ENCODE measurements at regions not wholly inside any gene's neighbourhood (a gene's known extent, or its start where the extent isn't known, plus 50 kb on each side); places are given as distances from the start of the nearest gene placed in this dataset.

- H3K27me3 ChIP-seq (replicated peaks; ENCODE audit: control insufficient read depth, insufficient read depth, low read length) = no peaks in the 10 kb centered on the region
- TF ChIP-seq, protein P1, sequence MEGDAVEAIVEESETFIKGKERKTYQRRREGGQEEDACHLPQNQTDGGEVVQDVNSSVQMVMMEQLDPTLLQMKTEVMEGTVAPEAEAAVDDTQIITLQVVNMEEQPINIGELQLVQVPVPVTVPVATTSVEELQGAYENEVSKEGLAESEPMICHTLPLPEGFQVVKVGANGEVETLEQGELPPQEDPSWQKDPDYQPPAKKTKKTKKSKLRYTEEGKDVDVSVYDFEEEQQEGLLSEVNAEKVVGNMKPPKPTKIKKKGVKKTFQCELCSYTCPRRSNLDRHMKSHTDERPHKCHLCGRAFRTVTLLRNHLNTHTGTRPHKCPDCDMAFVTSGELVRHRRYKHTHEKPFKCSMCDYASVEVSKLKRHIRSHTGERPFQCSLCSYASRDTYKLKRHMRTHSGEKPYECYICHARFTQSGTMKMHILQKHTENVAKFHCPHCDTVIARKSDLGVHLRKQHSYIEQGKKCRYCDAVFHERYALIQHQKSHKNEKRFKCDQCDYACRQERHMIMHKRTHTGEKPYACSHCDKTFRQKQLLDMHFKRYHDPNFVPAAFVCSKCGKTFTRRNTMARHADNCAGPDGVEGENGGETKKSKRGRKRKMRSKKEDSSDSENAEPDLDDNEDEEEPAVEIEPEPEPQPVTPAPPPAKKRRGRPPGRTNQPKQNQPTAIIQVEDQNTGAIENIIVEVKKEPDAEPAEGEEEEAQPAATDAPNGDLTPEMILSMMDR (IDR thresholded peaks at IDR 0.05; ENCODE audit: insufficient read depth in 1 of 2, low read depth in 1 of 2, low read length in 1 of 2, severe bottlenecking in 1 of 2, unreplicated experiment in 1 of 2) = no peak
- H3K4me3 ChIP-seq (ENCODE audit: low read depth, low read length) = no peak overlapping the region
- CTCF ChIA-PET = no interaction called here
- H3K4me3 Mint-ChIP-seq (ENCODE audit: unreplicated experiment) = no peak overlapping the region
- H3K4me1 ChIP-seq = no peaks in the 10 kb centered on the region
- POLR2A ChIA-PET = no interaction called here
- H3K36me3 Mint-ChIP-seq (ENCODE audit: insufficient read depth, unreplicated experiment) = no peaks in the 10 kb centered on the region
- intact Hi-C loops (cut with micrococcal nuclease; ENCODE audit: unreplicated experiment) = no loop called here
- DNase-seq = no peak
- no peaks in the 10 kb centered on the region for H3K4me1 Mint-ChIP-seq (ENCODE audit: low read depth, unreplicated experiment)
- H3K9me3 ChIP-seq = no peaks in the 10 kb centered on the region
- no peaks in the 10 kb centered on the region for H3K36me3 ChIP-seq (ENCODE audit: control insufficient read depth, insufficient read depth, low read length)
- BruUV-seq (replicated peaks) = no TSS peak
- H3K27me3 Mint-ChIP-seq (ENCODE audit: insufficient read depth, unreplicated experiment) = peaks cover 12% of the 10 kb centered on the region
- no peak overlapping the region for H3K27ac Mint-ChIP-seq (ENCODE audit: unreplicated experiment)
- no peaks in the 10 kb centered on the region for H3K9me3 Mint-ChIP-seq (ENCODE audit: unreplicated experiment)
Observed at GRCh38 chr3:70789878-70790277, 477.4 kb upstream of the MDFIC2 start.

- no peak for DNase-seq
- Mint-ChIP-seq H3K27me3 (ENCODE audit: insufficient read depth, unreplicated experiment) (peaks cover 5% of the 10 kb centered on the region), H3K4me3 (ENCODE audit: unreplicated experiment) (no peak overlapping the region), H3K27ac (ENCODE audit: unreplicated experiment) (no peak overlapping the region), H3K4me1 (ENCODE audit: low read depth, unreplicated experiment) (no peaks in the 10 kb centered on the region), H3K9me3 (ENCODE audit: unreplicated experiment) (no peaks in the 10 kb centered on the region), H3K36me3 (ENCODE audit: insufficient read depth, unreplicated experiment) (no peaks in the 10 kb centered on the region)
- no TSS peak for BruUV-seq (replicated peaks)
- intact Hi-C loops (cut with micrococcal nuclease; ENCODE audit: unreplicated experiment) = no loop called here
- ChIA-PET CTCF (no interaction called here), POLR2A (no interaction called here)
- Histone ChIP-seq H3K9me3 (no peaks in the 10 kb centered on the region), H3K4me1 (no peaks in the 10 kb centered on the region), H3K4me3 (ENCODE audit: low read depth, low read length) (no peak overlapping the region), H3K27me3 (replicated peaks; ENCODE audit: control insufficient read depth, insufficient read depth, low read length) (no peaks in the 10 kb centered on the region; the same call in 1 of the 2 replicates), H3K36me3 (ENCODE audit: control insufficient read depth, insufficient read depth, low read length) (no peaks in the 10 kb centered on the region)
- TF ChIP-seq, protein P1 (IDR thresholded peaks at IDR 0.05; ENCODE audit: insufficient read depth in 1 of 2, low read depth in 1 of 2, low read length in 1 of 2, severe bottlenecking in 1 of 2, unreplicated experiment in 1 of 2) = no peak
Observed at GRCh38 chr3:70780790-70781189, 468.4 kb upstream of the MDFIC2 start.

- H3K4me1 Mint-ChIP-seq (ENCODE audit: low read depth, unreplicated experiment) = no peaks in the 10 kb centered on the region
- Histone ChIP-seq H3K4me1 (no peaks in the 10 kb centered on the region), H3K4me3 (ENCODE audit: low read depth, low read length) (no peak overlapping the region), H3K36me3 (ENCODE audit: control insufficient read depth, insufficient read depth, low read length) (no peaks in the 10 kb centered on the region), H3K27me3 (replicated peaks; ENCODE audit: control insufficient read depth, insufficient read depth, low read length) (no peaks in the 10 kb centered on the region; the same call in 1 of the 2 replicates), H3K9me3 (no peaks in the 10 kb centered on the region)
- no peaks in the 10 kb centered on the region for H3K9me3 Mint-ChIP-seq (ENCODE audit: unreplicated experiment)
- ChIA-PET CTCF (no interaction called here), POLR2A (no interaction called here)
- no peaks in the 10 kb centered on the region for H3K36me3 Mint-ChIP-seq (ENCODE audit: insufficient read depth, unreplicated experiment)
- H3K4me3 Mint-ChIP-seq (ENCODE audit: unreplicated experiment) = no peak overlapping the region
- no TSS peak for BruUV-seq (replicated peaks)
- H3K27ac Mint-ChIP-seq (ENCODE audit: unreplicated experiment) = no peak overlapping the region
- H3K27me3 Mint-ChIP-seq (ENCODE audit: insufficient read depth, unreplicated experiment) = peaks cover 5% of the 10 kb centered on the region
- no peak for DNase-seq
- intact Hi-C loops (cut with micrococcal nuclease; ENCODE audit: unreplicated experiment) = no loop called here
- TF ChIP-seq, protein P1 (IDR thresholded peaks at IDR 0.05; ENCODE audit: insufficient read depth in 1 of 2, low read depth in 1 of 2, low read length in 1 of 2, severe bottlenecking in 1 of 2, unreplicated experiment in 1 of 2) = no peak
Observed at GRCh38 chr3:70779296-70779695, 466.9 kb upstream of the MDFIC2 start.

Data from Caco-2 (cell line).